ENCODE measurements at regions not wholly inside any gene's neighbourhood (a gene's known extent, or its start where the extent isn't known, plus 50 kb on each side); places are given as distances from the start of the nearest gene placed in this dataset.

DNA sequence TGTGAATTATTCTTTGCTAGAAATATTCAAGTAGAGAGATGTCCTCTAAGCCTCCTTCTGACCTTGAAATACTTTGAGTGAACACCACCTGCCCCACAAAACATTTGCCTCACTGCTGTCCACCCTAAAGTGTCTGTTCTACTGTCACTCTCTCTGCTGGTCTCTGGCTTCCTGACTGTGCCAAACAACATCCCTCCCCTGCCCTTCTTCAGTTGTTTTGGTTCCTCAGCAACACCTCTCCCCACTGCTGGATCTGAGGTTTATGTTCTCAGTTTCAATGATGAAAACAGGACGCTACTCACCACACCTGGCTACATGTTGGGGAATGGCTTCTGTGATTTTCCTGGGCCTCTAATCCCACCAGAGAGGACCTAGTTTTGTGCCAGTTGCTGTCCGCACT lies 456.9 kb downstream of the BCOR start:
- TF ChIP-seq YY1 (IDR thresholded peaks at IDR 0.05; ENCODE audit: extremely low read depth, insufficient replicate concordance, low read depth, low read length) (no peak), ZFX (IDR thresholded peaks at IDR 0.05) (no peak), ZNF274 (IDR thresholded peaks at IDR 0.05; ENCODE audit: low read depth, low read length) (no peak), EZH2phosphoT487 (IDR thresholded peaks at IDR 0.05; ENCODE audit: borderline replicate concordance) (no peak), SIN3A (IDR thresholded peaks at IDR 0.05; ENCODE audit: low read depth) (no peak), RAD21 (IDR thresholded peaks at IDR 0.05; ENCODE audit: low read depth) (no peak), TCF7L2 (IDR thresholded peaks at IDR 0.05; ENCODE audit: borderline replicate concordance, extremely low read depth, insufficient read depth, insufficient read length) (no peak), JUND (IDR thresholded peaks at IDR 0.05) (no peak), EZH2 (IDR thresholded peaks at IDR 0.05) (no peak), SP1 (IDR thresholded peaks at IDR 0.05; ENCODE audit: low read depth) (no peak), SRF (IDR thresholded peaks at IDR 0.05; ENCODE audit: low read depth) (no peak)
- Histone ChIP-seq H3K9me2 (ENCODE audit: insufficient read depth) (no peaks in the 10 kb centered on the region), H3K9me3 (ENCODE audit: control insufficient read depth in 1 of 2, insufficient read depth in 1 of 2, low read depth in 1 of 2, low read length in 2 of 2) (no peaks in the 10 kb centered on the region), H3K4me3 (replicated peaks in 1 of 2; ENCODE audit: low read depth in 1 of 2, low read length in 2 of 2) (no peak overlapping the region), H3K79me2 (ENCODE audit: insufficient read depth, low read length) (no peaks in the 10 kb centered on the region), H3K36me3 (ENCODE audit: control insufficient read depth in 1 of 2, insufficient read depth in 2 of 2, low read length in 2 of 2) (no peaks in the 10 kb centered on the region), H3K4me2 (ENCODE audit: low read length) (no peak overlapping the region), H3K27me3 (ENCODE audit: insufficient read depth, low read length) (no peaks in the 10 kb centered on the region), H4K20me1 (ENCODE audit: insufficient read depth) (no peaks in the 10 kb centered on the region), H3K4me1 (ENCODE audit: control insufficient read depth in 1 of 2, insufficient read depth in 2 of 2, low read length in 2 of 2) (no peaks in the 10 kb centered on the region), H2AFZ (ENCODE audit: low read depth, low read length, poor library complexity, severe bottlenecking) (no peak overlapping the region), H3K27ac (ENCODE audit: low read depth, low read length) (no peak overlapping the region), H3K9ac (ENCODE audit: low read length) (no peak overlapping the region)
- no TSS peak for BruUV-seq (replicated peaks)
- intact Hi-C loops (cut with micrococcal nuclease): no loop called here
- CTCF ChIA-PET: no interaction called here
- no peak for DNase-seq (ENCODE audit: low read depth, low spot score)
- RAD21 ChIA-PET (ENCODE audit: low non-redundant PET in 1 of 2, low total read pairs in 2 of 2, uncharacterized antibody in 2 of 2, unreplicated experiment in 2 of 2): no interaction called here
- POLR2A ChIA-PET: no interaction called here
- ATAC-seq: no peak

GRCh38 chrX:39642071-39642470 lies 455.7 kb downstream of the BCOR start:
- ChIA-PET CTCF (no interaction called here), POLR2A (no interaction called here), RAD21 (ENCODE audit: low non-redundant PET in 1 of 2, low total read pairs in 2 of 2, uncharacterized antibody in 2 of 2, unreplicated experiment in 2 of 2) (no interaction called here)
- Histone ChIP-seq H3K9me3 (ENCODE audit: control insufficient read depth in 1 of 2, insufficient read depth in 1 of 2, low read depth in 1 of 2, low read length in 2 of 2) (no peaks in the 10 kb centered on the region), H3K4me3 (replicated peaks in 1 of 2; ENCODE audit: low read depth in 1 of 2, low read length in 2 of 2) (no peak overlapping the region), H3K4me1 (ENCODE audit: control insufficient read depth in 1 of 2, insufficient read depth in 2 of 2, low read length in 2 of 2) (no peaks in the 10 kb centered on the region), H3K27me3 (ENCODE audit: insufficient read depth, low read length) (no peaks in the 10 kb centered on the region), H2AFZ (ENCODE audit: low read depth, low read length, poor library complexity, severe bottlenecking) (no peak overlapping the region), H3K79me2 (ENCODE audit: insufficient read depth, low read length) (no peaks in the 10 kb centered on the region), H4K20me1 (ENCODE audit: insufficient read depth) (no peaks in the 10 kb centered on the region), H3K9ac (ENCODE audit: low read length) (no peak overlapping the region), H3K4me2 (ENCODE audit: low read length) (no peak overlapping the region), H3K36me3 (ENCODE audit: control insufficient read depth in 1 of 2, insufficient read depth in 2 of 2, low read length in 2 of 2) (no peaks in the 10 kb centered on the region), H3K9me2 (ENCODE audit: insufficient read depth) (no peaks in the 10 kb centered on the region), H3K27ac (ENCODE audit: low read depth, low read length) (no peak overlapping the region)
- TF ChIP-seq CTCF (IDR thresholded peaks at IDR 0.05 in 2 of 3, conservative IDR thresholded peaks at IDR 0.05 in 1 of 3; ENCODE audit: borderline replicate concordance in 1 of 3, insufficient read depth in 1 of 3, low read depth in 2 of 3, low read length in 2 of 3) (no peak), CEBPB (IDR thresholded peaks at IDR 0.05; ENCODE audit: low read depth) (no peak), REST (IDR thresholded peaks at IDR 0.05; ENCODE audit: low read depth) (no peak)
- intact Hi-C loops (cut with micrococcal nuclease): no loop called here
- ATAC-seq (no peak), DNase-seq (ENCODE audit: low read depth, low spot score) (no peak)
- BruUV-seq (replicated peaks): no TSS peak

Measured in HCT116 (cell line).